Spleen (tissue), 7 donors: ENCODE measurements at regions not wholly inside any gene's neighbourhood (a gene's known extent, or its start where the extent isn't known, plus 50 kb on each side); places are given as distances from the start of the nearest gene placed in this dataset.

Source experiments
- POLR2A ChIP-seq, 3 donors: fragments of 450-650 bp; IDR thresholded peaks; one replicate each; pipeline ENCODE4 v1.5.1; 2017; ENCODE audit warnings: antibody characterized with exemption in 3 of 3, mild to moderate bottlenecking in 1 of 3
- POLR2AphosphoS5 ChIP-seq, 3 donors: sonication (generic); formaldehyde crosslinking; IDR thresholded peaks; one replicate each; pipeline ENCODE4 v1.5.1; 2017; ENCODE audit warnings: antibody characterized with exemption in 3 of 3
- TF ChIP-seq, protein P1 (sequence below), 11 experiments: fragments of 200-600 bp in 7 of 11; fragments of 450-650 bp in 4 of 11; sonication (generic) in 4 of 11; IDR thresholded peaks in 8 of 11; conservative IDR thresholded peaks in 3 of 11; 1 replicate in 7 of 11; 2 replicates in 4 of 11; pipeline versions ENCODE4 v1.4.0 to v1.8.0; 2016 to 2021; ENCODE audit warnings: antibody characterized with exemption in 11 of 11, inconsistent platforms in 4 of 11, mild to moderate bottlenecking in 1 of 11
- donor health status: DM: no; HTN: no; CAD: no; lungs with moderate emphysema.
- donor health status: DM: no; HTN: no; CAD: no.
- donor health status: DM: no; HTN: no; CAD: no.

DNA sequence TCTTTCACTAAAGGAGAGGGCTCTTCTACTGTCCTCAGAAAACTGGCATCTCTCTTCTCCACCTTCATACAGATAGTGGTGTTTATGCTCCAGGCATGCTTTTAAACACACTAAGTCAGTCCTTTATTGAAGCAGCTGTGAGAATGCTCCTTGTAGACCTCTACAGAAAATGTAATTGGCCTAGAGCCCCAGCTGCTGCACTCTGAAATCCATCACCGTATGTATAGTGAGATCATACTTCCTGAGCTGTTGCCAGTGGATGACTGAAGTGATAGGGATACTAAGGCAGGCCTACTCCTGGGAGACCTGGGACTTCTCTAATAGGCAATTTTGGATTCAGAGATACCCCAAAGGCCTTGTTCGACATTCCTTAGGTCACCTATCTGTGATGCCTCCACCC lies 535.4 kb downstream of the RPS29 start:
- TF ChIP-seq, protein P1, sequence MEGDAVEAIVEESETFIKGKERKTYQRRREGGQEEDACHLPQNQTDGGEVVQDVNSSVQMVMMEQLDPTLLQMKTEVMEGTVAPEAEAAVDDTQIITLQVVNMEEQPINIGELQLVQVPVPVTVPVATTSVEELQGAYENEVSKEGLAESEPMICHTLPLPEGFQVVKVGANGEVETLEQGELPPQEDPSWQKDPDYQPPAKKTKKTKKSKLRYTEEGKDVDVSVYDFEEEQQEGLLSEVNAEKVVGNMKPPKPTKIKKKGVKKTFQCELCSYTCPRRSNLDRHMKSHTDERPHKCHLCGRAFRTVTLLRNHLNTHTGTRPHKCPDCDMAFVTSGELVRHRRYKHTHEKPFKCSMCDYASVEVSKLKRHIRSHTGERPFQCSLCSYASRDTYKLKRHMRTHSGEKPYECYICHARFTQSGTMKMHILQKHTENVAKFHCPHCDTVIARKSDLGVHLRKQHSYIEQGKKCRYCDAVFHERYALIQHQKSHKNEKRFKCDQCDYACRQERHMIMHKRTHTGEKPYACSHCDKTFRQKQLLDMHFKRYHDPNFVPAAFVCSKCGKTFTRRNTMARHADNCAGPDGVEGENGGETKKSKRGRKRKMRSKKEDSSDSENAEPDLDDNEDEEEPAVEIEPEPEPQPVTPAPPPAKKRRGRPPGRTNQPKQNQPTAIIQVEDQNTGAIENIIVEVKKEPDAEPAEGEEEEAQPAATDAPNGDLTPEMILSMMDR (IDR thresholded peaks at IDR 0.05 in 8 of 11, conservative IDR thresholded peaks at IDR 0.05 in 3 of 11), result no peak
- TF ChIP-seq POLR2AphosphoS5 (IDR thresholded peaks at IDR 0.05) (no peak), POLR2A (IDR thresholded peaks at IDR 0.05) (no peak)
